BE2C (cell line): ENCODE measurements at regions not wholly inside any gene's neighbourhood (a gene's known extent, or its start where the extent isn't known, plus 50 kb on each side); places are given as distances from the start of the nearest gene placed in this dataset.

Source experiments
- DNase-seq: peaks from one replicate; pipeline ENCODE4 v3.0.0-alpha.2; 2020
- H3K27me3 ChIP-seq: fragments of 250-450 bp; sonication (Bioruptor Pico); 2 replicates; pipeline ENCODE4 v1.5.1; 2020; ENCODE audit warnings: mild to moderate bottlenecking
- H3K36me3 ChIP-seq: fragments of 250-450 bp; sonication (Bioruptor Pico); 2 replicates; pipeline ENCODE4 v1.5.1; 2020; ENCODE audit warnings: mild to moderate bottlenecking
- H3K4me1 ChIP-seq: fragments of 250-450 bp; sonication (Bioruptor Pico); 2 replicates; pipeline ENCODE4 v1.5.1; 2020
- H3K4me3 ChIP-seq: 2 replicates; pipeline ENCODE4 v1.5.1; 2011; ENCODE audit warnings: low read depth, low read length
- H3K9me3 ChIP-seq: fragments of 250-450 bp; sonication (Bioruptor Pico); 2 replicates; pipeline ENCODE4 v1.5.1; 2020
- CTCF ChIP-seq: IDR thresholded peaks from 2 replicates; pipeline ENCODE4 v1.5.1; 2012; ENCODE audit warnings: mild to moderate bottlenecking, low read depth, low read length

- Histone ChIP-seq H3K4me1 (no peaks in the 10 kb centered on the region), H3K4me3 (no peak overlapping the region), H3K36me3 (no peaks in the 10 kb centered on the region), H3K27me3 (no peaks in the 10 kb centered on the region), H3K9me3 (no peaks in the 10 kb centered on the region)
- DNase-seq: no peak
- TF ChIP-seq CTCF: no peak
Observed at GRCh38 chr6:8990075-8990474, 554.7 kb upstream of the SLC35B3 start.

- peak; percentile 95 for TF ChIP-seq CTCF
- DNase-seq: peak; percentile 47
- no peak overlapping the region for H3K4me3 ChIP-seq
- no peaks in the 10 kb centered on the region for H3K36me3 ChIP-seq
- no peaks in the 10 kb centered on the region for H3K4me1 ChIP-seq
- no peaks in the 10 kb centered on the region for H3K9me3 ChIP-seq
- no peaks in the 10 kb centered on the region for H3K27me3 ChIP-seq
Observed at GRCh38 chr6:8983202-8983688, 547.9 kb upstream of the SLC35B3 start.

- no peak for DNase-seq
- Histone ChIP-seq H3K27me3 (no peaks in the 10 kb centered on the region), H3K4me1 (no peaks in the 10 kb centered on the region), H3K4me3 (no peak overlapping the region), H3K36me3 (no peaks in the 10 kb centered on the region), H3K9me3 (no peaks in the 10 kb centered on the region)
- no peak for TF ChIP-seq CTCF
Observed at GRCh38 chr6:8982668-8983067, 547.3 kb upstream of the SLC35B3 start.

GRCh38 chr6:8973395-8973794 lies 538.0 kb upstream of the SLC35B3 start:
- no peak for DNase-seq
- Histone ChIP-seq H3K27me3 (no peaks in the 10 kb centered on the region), H3K4me1 (no peaks in the 10 kb centered on the region), H3K9me3 (no peaks in the 10 kb centered on the region), H3K36me3 (no peaks in the 10 kb centered on the region), H3K4me3 (no peak overlapping the region)
- no peak for TF ChIP-seq CTCF

GRCh38 chr6:8969747-8970146 lies 534.4 kb upstream of the SLC35B3 start:
- DNase-seq: no peak
- H3K9me3 ChIP-seq: no peaks in the 10 kb centered on the region
- no peak for TF ChIP-seq CTCF
- H3K27me3 ChIP-seq: no peaks in the 10 kb centered on the region
- H3K36me3 ChIP-seq: no peaks in the 10 kb centered on the region
- H3K4me1 ChIP-seq: no peaks in the 10 kb centered on the region
- no peak overlapping the region for H3K4me3 ChIP-seq

GRCh38 chr6:8958894-8959511 lies 523.7 kb upstream of the SLC35B3 start:
- Histone ChIP-seq H3K36me3 (no peaks in the 10 kb centered on the region), H3K4me3 (no peak overlapping the region), H3K9me3 (no peaks in the 10 kb centered on the region), H3K27me3 (no peaks in the 10 kb centered on the region), H3K4me1 (no peaks in the 10 kb centered on the region)
- TF ChIP-seq CTCF: no peak
- DNase-seq: no peak
